ENCODE measurements at regions not wholly inside any gene's neighbourhood (a gene's known extent, or its start where the extent isn't known, plus 50 kb on each side); places are given as distances from the start of the nearest gene placed in this dataset.

DNA sequence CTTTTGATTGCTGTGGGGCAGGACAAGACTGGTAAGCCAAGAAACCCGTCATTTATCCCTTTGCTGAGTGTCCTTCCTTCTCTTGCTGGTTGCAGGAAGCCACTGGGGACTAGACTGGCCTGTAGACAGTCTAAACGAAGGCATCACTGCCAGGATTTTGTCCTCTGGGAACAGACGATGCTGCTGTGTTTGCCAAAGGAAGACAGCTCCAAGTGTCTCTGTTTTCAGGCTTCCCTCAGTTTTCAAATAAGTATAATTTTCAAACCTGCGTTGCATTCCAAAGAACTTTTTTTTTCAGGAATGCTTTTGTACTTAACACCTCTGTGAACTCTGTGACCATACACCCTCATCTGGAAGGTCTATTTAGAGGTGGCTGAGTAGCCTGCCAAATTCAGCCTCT, 269.4 kb downstream of the HLX start:
- H3K9me3 ChIP-seq, result peaks cover 0 to 6% (median 0%) of the 10 kb centered on the region in 8 donors
- DNase-seq, result no peak
- H3K4me1 ChIP-seq, result no peaks in the 10 kb centered on the region
- intact Hi-C loops (cut with DNase I; ENCODE audit: low total_unique reads), result no loop called here
- no peaks in the 10 kb centered on the region for H3K36me3 ChIP-seq
- H3K27me3 ChIP-seq (replicated peaks in 1 of 7), result no peaks in the 10 kb centered on the region
- WGBS, 5 donors, result 85 to 88% (median 88%) methylated on average over 4 of the region's 4 CpGs
- TF ChIP-seq POLR2AphosphoS5 (IDR thresholded peaks at IDR 0.05) (no peak), POLR2A (IDR thresholded peaks at IDR 0.05) (no peak)
- TF ChIP-seq, protein P1, sequence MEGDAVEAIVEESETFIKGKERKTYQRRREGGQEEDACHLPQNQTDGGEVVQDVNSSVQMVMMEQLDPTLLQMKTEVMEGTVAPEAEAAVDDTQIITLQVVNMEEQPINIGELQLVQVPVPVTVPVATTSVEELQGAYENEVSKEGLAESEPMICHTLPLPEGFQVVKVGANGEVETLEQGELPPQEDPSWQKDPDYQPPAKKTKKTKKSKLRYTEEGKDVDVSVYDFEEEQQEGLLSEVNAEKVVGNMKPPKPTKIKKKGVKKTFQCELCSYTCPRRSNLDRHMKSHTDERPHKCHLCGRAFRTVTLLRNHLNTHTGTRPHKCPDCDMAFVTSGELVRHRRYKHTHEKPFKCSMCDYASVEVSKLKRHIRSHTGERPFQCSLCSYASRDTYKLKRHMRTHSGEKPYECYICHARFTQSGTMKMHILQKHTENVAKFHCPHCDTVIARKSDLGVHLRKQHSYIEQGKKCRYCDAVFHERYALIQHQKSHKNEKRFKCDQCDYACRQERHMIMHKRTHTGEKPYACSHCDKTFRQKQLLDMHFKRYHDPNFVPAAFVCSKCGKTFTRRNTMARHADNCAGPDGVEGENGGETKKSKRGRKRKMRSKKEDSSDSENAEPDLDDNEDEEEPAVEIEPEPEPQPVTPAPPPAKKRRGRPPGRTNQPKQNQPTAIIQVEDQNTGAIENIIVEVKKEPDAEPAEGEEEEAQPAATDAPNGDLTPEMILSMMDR (IDR thresholded peaks at IDR 0.05 in 8 of 11, conservative IDR thresholded peaks at IDR 0.05 in 3 of 11), result no peak
- no peak overlapping the region for H3K27ac ChIP-seq
- no peak overlapping the region for H3K4me3 ChIP-seq

DNA sequence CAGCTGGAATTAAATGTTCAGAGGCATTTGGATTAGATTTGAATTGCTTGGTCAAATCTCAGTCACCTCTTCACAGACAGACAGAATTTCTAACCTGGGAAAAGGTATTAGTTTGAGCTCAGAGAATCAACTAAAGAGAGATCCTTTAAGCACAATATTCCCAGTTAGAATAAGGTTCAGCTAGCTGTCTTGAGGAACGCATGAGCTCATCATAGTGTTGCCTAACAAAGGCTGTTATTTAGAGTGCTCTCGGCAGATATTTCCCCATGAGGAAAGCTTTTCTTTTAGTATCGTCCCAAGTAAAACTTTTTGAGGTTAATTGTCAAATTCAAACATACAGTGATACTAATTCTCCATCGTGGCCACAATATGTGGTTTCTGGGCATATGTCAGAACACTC, 269.9 kb downstream of the HLX start:
- Histone ChIP-seq H3K9me3 (peaks cover 0 to 6% (median 0%) of the 10 kb centered on the region in 8 donors), H3K27ac (no peak overlapping the region), H3K4me1 (no peaks in the 10 kb centered on the region), H3K27me3 (replicated peaks in 1 of 7) (no peaks in the 10 kb centered on the region), H3K4me3 (no peak overlapping the region), H3K36me3 (no peaks in the 10 kb centered on the region)
- intact Hi-C loops (cut with DNase I; ENCODE audit: low total_unique reads), result no loop called here
- TF ChIP-seq POLR2AphosphoS5 (IDR thresholded peaks at IDR 0.05), result no peak
- TF ChIP-seq, protein P1 (IDR thresholded peaks at IDR 0.05 in 8 of 11, conservative IDR thresholded peaks at IDR 0.05 in 3 of 11), result no peak
- no peak for TF ChIP-seq POLR2A (IDR thresholded peaks at IDR 0.05)
- WGBS, 5 donors, result 59 to 80% (median 67%) methylated on average over 4 of the region's 4 CpGs
- no peak for DNase-seq

DNA sequence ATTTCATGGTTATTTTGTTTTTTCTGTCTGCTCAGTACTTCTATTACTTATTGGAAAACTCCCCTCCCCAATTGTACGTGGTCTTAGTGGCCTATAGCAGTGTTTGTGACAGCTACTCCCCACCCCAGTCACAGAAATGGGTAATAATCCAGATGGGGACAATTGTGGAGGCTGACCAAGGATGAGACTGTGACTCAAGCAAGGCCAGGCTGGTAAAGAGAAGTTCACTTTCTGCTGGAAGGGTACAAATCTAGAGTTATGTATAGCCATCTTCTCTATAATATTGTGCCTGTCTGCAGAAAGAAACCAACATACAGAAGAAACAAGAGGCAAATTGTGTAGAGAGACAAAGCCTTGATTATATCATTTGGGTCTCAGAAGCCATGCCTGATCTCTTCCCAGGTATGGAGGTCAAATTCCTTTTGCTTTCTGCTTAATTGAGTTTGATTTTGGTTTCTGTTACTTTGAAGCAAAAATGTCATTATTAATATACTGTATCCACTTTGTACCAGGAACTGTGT, 270.4 kb downstream of the HLX start:
- intact Hi-C loops (cut with DNase I; ENCODE audit: low total_unique reads), result no loop called here
- Histone ChIP-seq H3K27me3 (replicated peaks in 1 of 7) (no peaks in the 10 kb centered on the region), H3K4me1 (no peaks in the 10 kb centered on the region), H3K27ac (no peak overlapping the region), H3K36me3 (no peaks in the 10 kb centered on the region), H3K9me3 (peaks cover 0 to 6% (median 0%) of the 10 kb centered on the region in 8 donors), H3K4me3 (no peak overlapping the region)
- WGBS, 5 donors, result 68 to 87% (median 79%) methylated on average over 1 of the region's 1 CpG
- no peak for TF ChIP-seq POLR2AphosphoS5 (IDR thresholded peaks at IDR 0.05)
- TF ChIP-seq, protein P1 (IDR thresholded peaks at IDR 0.05 in 8 of 11, conservative IDR thresholded peaks at IDR 0.05 in 3 of 11), result no peak
- no peak for TF ChIP-seq POLR2A (IDR thresholded peaks at IDR 0.05)
- no peak for DNase-seq

DNA sequence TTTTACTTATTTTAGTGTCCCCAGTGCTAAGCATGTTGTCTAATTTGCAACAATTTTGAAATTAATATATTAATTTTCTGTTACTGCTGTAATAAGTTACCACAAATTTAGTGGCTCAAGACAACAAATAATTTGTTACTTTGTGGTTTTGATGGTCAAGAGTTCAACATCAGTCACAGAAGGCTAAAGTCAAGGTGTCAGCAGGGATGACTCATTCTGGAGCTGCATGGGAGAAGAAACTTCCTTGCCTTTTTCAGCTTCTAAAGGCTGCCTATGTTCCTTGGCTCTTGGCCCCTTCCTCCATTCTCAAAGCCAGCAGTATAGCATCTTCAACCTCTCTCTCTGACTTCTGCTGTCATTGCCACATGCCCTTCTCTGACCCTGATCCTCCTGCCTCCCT, 271.8 kb downstream of the HLX start:
- H3K4me3 ChIP-seq, result no peak overlapping the region
- H3K27me3 ChIP-seq (replicated peaks in 1 of 7), result no peaks in the 10 kb centered on the region
- no peaks in the 10 kb centered on the region for H3K36me3 ChIP-seq
- intact Hi-C loops (cut with DNase I; ENCODE audit: low total_unique reads), result no loop called here
- DNase-seq, result no peak
- TF ChIP-seq POLR2AphosphoS5 (IDR thresholded peaks at IDR 0.05), result no peak
- TF ChIP-seq POLR2A (IDR thresholded peaks at IDR 0.05), result no peak
- TF ChIP-seq, protein P1 (IDR thresholded peaks at IDR 0.05 in 8 of 11, conservative IDR thresholded peaks at IDR 0.05 in 3 of 11), result no peak
- H3K27ac ChIP-seq, result no peak overlapping the region
- H3K4me1 ChIP-seq, result no peaks in the 10 kb centered on the region
- H3K9me3 ChIP-seq, result peaks cover 0 to 6% (median 0%) of the 10 kb centered on the region in 8 donors

Measured in spleen (tissue), 11 donors.